HFF-Myc (cell line): ENCODE measurements at regions not wholly inside any gene's neighbourhood (a gene's known extent, or its start where the extent isn't known, plus 50 kb on each side); places are given as distances from the start of the nearest gene placed in this dataset.

Experiments
- DNase-seq: peaks from one replicate; pipeline ENCODE4 v3.0.0-alpha.2; 2011; ENCODE audit warnings: low read depth; ENCODE audit errors: extremely low read depth
- H3K4me3 ChIP-seq: replicated peaks from 2 replicates; pipeline ENCODE4 v1.5.1; 2011; ENCODE audit warnings: low read depth, mild to moderate bottlenecking, control low read depth, low read length
- TF ChIP-seq, protein P1 (sequence below): IDR thresholded peaks from 2 replicates; pipeline ENCODE4 v1.5.1; 2012; ENCODE audit warnings: mild to moderate bottlenecking, low read depth, low read length, control low read depth; ENCODE audit errors: missing control alignments

DNA sequence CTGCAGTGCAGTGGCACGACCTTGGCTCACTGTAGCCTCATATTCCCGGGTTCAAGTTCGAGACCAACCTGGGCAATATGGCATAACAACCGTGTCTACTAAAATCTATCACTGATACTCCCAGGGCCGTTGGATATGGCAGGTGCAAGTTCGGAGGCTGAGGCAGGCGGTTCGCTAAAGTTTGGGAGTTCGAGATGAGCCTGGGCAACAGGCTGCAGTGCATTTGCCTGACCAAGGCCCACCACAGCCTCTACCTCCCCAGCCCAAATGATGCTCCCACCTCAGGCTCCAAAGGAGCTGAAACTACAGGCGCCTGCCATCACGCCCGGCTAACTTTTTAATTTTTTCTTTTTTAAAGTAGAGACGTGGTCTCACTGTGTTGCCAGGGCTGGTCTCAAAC is 177.1 kb upstream of the ALG10B start:
- DNase-seq: no peak
- TF ChIP-seq, protein P1, sequence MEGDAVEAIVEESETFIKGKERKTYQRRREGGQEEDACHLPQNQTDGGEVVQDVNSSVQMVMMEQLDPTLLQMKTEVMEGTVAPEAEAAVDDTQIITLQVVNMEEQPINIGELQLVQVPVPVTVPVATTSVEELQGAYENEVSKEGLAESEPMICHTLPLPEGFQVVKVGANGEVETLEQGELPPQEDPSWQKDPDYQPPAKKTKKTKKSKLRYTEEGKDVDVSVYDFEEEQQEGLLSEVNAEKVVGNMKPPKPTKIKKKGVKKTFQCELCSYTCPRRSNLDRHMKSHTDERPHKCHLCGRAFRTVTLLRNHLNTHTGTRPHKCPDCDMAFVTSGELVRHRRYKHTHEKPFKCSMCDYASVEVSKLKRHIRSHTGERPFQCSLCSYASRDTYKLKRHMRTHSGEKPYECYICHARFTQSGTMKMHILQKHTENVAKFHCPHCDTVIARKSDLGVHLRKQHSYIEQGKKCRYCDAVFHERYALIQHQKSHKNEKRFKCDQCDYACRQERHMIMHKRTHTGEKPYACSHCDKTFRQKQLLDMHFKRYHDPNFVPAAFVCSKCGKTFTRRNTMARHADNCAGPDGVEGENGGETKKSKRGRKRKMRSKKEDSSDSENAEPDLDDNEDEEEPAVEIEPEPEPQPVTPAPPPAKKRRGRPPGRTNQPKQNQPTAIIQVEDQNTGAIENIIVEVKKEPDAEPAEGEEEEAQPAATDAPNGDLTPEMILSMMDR: no peak
- no peak overlapping the region for H3K4me3 ChIP-seq

DNA sequence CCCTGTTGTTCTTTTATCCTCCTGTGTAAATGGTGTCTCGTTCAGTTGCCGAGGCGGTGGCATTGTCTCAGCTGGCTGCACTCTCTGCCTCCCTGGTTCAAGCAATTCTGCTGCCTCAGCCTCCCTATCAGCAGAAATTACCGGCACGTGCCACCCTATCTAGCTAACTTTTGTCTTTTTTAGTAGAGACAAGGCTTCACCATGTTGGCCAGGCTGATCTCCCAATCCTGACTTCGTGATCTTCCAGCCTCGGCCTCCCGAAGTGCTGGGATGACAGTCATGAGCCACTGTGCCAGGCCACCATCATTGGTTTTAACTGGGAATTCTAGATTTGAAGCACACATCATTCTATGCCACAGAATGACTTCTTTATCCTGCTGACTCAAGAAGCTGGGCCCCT is 175.3 kb upstream of the ALG10B start:
- no peak overlapping the region for H3K4me3 ChIP-seq
- TF ChIP-seq, protein P1: no peak
- DNase-seq: no peak

DNA sequence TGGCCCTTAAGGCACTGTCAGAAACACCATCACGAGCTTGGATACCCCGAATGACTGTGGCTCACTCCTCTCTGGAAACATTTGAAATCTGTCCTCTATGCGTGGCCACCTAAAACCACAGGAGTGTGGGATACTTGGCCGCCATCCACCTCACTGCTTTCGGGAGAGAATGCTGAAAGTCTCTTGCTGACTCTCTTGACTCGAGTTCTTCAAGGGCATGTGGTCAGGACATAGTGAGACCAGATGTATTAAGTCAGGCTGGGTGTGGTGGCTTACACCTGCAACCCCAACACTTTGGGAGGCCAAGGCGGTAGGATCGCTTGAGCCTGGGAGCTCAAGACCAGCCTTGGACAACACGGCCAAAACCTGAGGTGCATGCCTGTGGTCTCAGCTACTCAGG is 174.7 kb upstream of the ALG10B start:
- no peak overlapping the region for H3K4me3 ChIP-seq
- DNase-seq: no peak
- TF ChIP-seq, protein P1: no peak

DNA sequence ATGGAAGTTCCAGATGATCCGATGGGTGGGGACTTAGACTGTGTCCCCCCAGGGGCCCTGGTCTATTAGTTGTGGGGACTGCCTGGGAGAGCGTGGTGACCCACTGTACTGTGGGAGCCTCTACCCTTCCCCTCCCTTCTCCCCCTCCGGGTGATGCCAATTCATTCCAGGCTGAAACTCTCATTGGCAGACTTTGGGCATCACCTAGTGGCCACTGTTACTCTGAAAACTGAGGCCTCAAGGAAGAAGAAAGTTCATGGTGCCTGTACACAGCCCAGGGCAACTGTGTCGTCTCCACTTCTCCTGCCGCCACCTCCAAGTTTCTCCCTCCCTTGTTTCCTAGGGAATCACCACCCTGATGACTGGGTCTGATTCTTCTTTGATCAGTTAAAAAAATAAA is 173.6 kb upstream of the ALG10B start:
- no peak for DNase-seq
- no peak overlapping the region for H3K4me3 ChIP-seq
- TF ChIP-seq, protein P1: no peak

DNA sequence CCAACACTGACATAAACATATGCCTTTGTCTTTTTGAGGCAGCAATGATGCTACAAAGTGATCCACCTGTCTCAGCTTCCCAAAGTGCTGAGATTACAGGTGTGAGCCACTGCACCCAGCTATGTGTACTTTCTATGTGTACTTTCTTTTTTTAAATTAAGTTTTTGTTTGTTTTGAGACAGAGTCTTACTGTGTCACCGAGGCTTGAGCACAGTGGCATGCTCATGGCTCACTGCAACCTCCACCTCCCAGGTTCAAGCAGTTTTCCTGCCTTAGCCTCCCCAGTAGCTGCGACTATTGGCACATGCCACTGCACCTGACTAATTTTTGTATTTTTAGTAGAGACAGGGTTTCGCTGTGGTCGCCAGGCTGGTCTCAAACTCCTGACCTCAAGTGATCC is 172.5 kb upstream of the ALG10B start:
- TF ChIP-seq, protein P1: no peak

DNA sequence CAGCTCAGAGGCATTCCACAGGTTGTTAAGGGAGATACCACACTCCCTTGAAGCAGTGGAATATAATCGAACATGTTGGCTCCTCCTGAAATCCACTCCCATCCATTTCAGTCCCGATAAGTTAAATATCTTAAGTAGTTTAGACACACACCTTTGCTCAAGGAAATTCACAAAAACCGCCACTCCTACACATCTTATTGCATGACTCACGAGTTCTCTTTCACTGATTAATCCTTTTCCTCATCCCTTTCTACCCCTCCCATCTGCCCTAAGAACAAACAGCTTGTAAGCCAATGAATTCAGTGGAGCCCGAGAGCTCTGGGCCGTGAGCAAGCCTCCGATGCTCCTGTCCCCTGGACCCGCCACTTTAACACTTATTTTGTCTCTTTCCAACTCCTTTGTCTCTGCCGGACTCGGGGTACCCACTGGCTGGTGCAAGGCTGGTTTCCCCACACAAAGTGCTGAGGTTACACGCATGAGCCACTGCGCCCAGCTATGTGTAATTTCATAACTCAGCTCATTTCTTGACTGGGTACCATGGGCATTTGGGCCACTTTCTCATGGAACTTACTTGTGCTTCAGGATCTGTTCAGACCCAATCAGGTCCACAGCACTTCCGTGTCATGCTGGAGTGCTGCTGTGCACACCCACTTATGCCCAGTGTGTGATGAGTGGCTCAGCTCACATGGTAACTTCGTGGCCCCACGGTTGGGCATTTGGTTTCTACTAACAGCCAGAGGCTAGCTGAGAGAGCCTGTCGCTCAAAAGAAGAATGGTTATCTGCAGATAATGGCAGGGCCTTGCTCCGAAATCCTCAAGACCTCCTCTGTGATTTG is 171.8 kb upstream of the ALG10B start:
- no peak overlapping the region for H3K4me3 ChIP-seq
- DNase-seq: no peak
- TF ChIP-seq, protein P1: no peak

More for the DNA sequence above, 172.5 kb upstream of the ALG10B start:
- DNase-seq: no peak
- no peak overlapping the region for H3K4me3 ChIP-seq

DNA sequence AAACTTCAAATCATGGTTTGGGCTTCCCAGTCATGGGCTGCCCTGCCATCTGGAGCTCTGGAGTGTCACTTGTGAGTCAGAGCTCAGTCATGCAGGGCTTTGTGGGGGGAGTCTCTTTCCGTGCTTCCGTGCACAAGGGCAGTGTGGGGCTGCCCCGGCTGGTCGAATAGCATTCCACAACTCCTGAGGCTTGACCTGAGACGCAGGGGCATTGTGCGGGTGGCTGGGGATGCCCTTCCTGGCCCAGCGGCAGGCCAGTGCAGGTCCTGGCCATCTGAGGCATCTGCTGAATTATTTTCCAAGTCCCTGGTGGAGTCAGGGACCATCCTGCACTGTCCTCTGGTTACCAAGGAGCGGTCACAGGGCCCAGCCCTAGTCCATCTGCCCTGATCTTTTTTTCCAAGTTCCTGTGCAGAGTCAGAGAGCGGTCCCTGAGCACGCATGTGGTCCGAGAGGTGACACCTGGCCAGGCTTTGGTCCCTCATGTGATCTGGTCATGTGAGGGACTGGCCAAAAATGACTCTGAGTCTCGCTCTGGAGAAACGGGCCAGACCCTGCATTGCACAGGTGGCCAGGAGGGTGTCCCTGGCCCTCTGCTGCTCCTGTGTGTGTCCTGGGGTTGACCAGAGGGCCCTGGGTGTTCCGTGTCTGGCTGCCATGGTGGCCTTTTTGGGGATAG is 167.0 kb upstream of the ALG10B start:
- TF ChIP-seq, protein P1: no peak
- DNase-seq: no peak
- no peak overlapping the region for H3K4me3 ChIP-seq
